NAMALWA (cell line): ENCODE measurements at regions not wholly inside any gene's neighbourhood (a gene's known extent, or its start where the extent isn't known, plus 50 kb on each side); places are given as distances from the start of the nearest gene placed in this dataset.
"Not testable (repeated sequence)": the region's sequence is repeated elsewhere in the genome, so short reads cannot be mapped to it uniquely, and the experiment has no call there.

Source experiments
- DNase-seq: peaks from one replicate; pipeline ENCODE4 v3.0.0-alpha.2; 2015; ENCODE audit warnings: low spot score

DNA sequence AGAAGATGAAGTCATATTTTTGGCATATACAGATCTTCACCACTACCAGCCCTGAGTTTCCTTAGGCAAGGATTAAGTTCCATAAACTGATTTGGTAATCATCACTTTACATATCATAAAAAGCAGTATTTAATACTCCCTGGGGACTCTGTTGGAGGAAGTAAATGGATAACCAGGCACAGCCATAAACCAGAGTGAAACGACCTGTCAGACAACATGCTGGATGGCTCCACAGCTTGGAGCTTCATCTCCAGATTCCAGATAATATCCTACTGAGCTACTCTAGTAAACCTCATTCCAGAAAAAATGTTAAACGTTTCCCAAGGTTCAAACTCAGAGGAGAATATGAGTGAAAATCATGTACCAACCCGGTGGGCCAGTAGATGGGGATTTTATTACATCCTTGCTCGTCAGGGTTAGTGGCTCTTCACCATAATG is 109.2 kb downstream of the BASP1 start:
- DNase-seq, result no peak

DNA sequence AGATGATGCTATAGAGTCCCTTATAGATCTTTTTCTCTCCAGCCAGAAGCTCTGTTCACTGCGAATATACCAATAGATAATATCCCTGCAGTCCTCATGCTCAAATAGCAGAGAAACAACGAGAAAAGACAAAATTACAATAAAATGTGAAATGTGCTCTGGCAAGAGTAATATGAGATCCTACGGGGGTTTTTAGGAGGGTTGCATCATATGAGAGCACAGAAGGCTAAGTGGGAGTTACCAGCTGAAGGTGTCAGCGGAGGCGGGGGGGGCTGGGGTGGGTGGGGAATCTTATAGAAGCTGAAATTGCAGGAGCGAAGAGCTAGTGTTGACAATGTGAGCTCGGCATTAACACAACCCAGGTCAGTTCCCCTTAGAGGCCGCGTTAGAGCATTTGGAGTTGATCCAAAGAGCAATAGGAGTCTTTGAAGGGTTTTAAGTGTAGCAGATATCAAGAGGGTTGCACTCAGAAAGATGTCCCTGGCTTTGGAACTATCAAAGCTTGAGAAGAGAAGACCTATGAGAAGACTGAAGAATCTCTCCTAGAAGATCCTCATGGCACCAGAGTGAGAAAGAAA is 109.7 kb downstream of the BASP1 start:
- no peak for DNase-seq

DNA sequence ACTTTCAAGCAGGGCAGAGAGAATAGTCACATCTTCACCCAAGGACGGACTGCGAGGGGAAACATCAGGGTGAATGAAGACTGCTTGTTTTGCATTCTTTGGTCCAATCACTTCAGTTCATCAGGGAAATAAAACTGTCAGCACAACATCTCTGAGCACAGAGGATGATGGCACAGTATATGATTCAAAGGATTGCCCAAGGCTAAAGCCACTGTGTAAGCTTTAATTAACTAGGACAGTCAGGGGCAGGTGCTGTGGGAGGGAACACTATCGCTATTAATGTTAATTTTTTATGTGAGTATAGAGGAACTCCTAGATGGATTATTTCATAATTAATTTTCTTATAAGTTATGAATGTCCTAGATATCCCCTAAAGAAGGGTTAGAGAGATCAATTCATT is 112.1 kb downstream of the BASP1 start:
- no peak for DNase-seq

DNA sequence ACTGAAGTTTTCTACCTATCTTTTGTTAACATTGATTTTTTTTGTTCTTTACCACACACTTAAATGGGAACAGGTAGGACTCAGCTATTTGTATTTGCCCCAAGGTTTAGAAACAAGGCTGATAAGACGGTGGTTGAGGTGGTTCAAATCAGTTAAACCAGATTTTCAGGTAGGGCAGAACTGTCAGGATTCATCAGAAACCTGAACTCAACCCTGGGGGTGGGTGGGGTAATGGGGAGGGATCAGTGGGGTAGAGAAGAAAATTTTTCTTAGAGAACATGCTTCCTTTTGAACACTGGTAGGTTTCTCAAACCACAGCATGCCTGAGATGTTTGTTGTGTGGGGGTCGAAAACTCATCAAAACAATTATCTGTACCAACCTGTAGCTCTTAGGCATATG is 113.0 kb downstream of the BASP1 start:
- no peak for DNase-seq

- no peak for DNase-seq
These were observed 114.2 kb downstream of the BASP1 start for GRCh38 chr5:17331651-17332050.

DNA sequence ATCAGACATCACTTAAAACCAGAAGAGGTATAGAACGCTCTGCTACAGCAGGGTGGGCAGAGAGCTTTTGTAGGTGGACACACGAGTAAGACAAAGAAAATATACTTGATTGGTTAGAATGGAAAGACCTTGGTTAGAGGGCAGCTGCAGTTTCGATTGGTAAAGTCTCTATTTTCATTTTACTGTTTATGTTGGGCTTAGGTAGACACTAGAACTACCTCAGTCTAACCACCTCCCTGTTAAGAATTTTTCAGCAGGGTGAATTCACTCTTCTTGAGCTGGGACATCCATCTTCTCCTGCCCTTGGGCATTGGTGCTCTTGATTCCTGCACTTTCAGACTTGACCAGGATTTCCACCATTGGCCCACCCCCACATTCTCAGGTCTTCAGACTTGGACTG is 116.3 kb downstream of the BASP1 start:
- no peak for DNase-seq

GRCh38 chr5:17336054-17336453 is 118.6 kb downstream of the BASP1 start:
- no peak for DNase-seq

DNA sequence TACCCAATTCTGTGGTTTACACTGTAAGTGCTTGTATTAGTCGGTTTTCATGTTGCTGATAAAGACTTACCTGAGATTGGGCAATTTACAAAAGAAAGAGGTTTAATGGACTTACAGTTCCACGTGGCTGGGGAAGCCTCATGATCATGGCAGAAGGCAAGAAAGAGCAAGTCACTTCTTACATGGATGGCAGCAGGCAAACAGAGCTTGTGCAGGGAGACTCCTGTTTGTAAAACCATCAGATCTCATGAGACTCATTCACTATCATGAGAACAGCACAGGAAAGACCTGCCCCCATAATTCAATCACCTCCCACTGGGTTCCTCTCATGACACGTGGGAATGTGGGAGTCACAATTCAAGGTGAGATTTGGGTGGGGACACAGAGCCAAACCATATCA is 119.3 kb downstream of the BASP1 start:
- not testable (repeated sequence) for DNase-seq

DNA sequence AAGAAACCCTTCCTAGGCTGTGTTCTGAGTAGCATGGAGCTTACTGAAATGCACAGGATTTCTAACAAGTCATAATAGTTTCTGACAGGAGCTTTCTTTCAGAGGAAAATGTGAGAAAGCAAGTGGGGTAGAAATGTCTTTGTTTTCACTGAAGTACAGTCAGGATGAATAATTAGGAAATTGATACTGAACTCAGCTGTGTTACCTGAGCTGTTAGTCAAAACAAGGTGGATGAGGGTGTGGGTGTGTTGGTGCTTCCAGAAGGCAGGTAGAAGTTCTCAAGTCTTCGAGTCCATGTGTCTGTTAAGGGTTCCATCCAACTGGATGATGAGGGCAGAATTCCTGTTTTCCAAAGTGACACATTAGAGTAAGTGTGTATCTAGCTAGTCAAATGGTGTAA is 122.4 kb downstream of the BASP1 start:
- DNase-seq, result no peak

GRCh38 chr5:17340379-17340778 is 122.9 kb downstream of the BASP1 start:
- DNase-seq, result no peak

- DNase-seq, result no peak
These were observed 123.4 kb downstream of the BASP1 start for GRCh38 chr5:17340819-17341218.

- DNase-seq, result peak; percentile 52
These were observed 126.2 kb downstream of the BASP1 start for GRCh38 chr5:17343675-17344074.

DNA sequence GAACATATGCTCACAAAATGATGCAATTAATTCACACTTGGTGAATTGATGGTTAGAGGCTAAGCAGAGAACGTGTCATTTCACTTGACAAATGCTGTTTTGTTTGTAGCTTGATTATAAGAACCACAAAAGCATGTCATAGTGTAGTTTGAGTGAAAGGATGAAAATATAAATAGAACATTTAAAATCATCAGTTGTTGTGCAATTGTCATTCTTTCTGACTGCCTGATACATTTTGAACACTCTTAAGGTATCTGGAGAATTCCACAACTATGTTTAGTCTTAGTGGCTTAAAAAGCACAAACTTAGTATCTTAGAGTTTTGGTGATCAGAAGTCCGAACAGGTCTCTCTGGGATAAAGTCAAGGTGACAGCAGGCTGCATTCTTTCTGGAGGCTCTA is 129.4 kb downstream of the BASP1 start:
- DNase-seq, result no peak

DNA sequence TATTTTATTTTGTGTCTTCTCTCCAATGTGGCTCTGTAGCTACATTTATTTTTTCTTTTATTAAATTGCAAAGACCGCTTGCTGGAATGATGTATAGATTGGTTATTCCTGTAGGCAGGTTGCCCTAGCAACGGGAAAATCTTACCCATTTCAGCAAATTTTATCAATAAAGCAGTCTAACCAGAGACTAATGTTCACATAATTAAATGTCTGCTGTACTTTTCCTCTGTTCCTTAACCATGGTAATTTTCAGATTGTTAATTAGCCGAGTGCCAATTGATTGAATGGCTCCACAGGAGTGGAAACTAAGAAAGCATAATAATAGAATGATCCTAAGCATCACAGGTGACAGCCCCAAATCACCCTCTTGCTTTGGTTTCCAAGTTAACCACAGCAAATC is 134.8 kb downstream of the BASP1 start:
- no peak for DNase-seq

DNA sequence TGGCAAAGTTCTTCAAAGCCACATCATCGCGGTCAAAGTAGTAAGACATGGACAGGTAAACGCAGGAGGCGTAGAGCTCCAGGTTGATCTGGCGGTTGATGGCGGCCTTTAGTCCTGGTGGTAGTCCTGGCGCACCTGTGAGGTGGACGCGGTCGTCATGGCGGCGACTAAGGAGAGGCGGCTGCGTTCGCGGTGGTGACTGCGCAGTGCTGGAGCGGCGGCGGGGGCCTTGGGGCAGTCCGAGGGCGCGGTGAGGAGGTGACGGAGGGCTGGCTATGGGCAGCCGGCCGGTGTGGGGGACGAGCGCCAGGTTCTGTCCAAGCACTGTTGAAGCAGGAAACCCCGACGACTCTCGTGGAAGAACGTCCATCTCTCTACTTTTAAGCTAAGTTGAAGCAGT is 136.8 kb downstream of the BASP1 start:
- DNase-seq, result no peak

GRCh38 chr5:17355586-17356346 is 138.3 kb downstream of the BASP1 start:
- DNase-seq, result no peak

GRCh38 chr5:17356551-17356950 is 139.1 kb downstream of the BASP1 start:
- DNase-seq, result no peak

GRCh38 chr5:17357504-17357903 is 140.1 kb downstream of the BASP1 start:
- DNase-seq, result no peak

GRCh38 chr5:17358031-17358430 is 140.0 kb upstream of the TAF11L2 start:
- no peak for DNase-seq

- no peak for DNase-seq
These were observed 138.5 kb upstream of the TAF11L2 start for GRCh38 chr5:17359451-17360011.

DNA sequence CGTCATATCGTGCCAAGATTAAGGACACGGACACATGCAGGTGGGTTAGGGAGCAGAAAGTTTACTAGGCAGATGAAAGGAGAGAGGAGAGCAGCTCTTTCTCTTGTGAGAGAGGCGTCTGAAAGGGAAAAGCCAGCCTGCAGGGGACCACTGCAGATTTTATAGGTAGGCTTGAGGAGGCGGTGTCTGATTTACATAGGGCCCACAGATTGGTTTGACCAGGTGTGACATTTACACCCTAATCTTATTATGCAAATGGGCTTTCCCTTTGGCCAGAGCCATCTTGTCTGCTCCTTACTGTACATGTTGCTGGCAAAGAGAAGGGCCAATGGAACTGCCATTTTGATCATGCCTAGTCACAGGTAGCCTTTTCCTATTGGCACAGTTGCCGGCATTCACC is 137.2 kb upstream of the TAF11L2 start:
- DNase-seq, result peak; percentile 9

GRCh38 chr5:17361331-17361730 is 136.7 kb upstream of the TAF11L2 start:
- DNase-seq, result no peak

DNA sequence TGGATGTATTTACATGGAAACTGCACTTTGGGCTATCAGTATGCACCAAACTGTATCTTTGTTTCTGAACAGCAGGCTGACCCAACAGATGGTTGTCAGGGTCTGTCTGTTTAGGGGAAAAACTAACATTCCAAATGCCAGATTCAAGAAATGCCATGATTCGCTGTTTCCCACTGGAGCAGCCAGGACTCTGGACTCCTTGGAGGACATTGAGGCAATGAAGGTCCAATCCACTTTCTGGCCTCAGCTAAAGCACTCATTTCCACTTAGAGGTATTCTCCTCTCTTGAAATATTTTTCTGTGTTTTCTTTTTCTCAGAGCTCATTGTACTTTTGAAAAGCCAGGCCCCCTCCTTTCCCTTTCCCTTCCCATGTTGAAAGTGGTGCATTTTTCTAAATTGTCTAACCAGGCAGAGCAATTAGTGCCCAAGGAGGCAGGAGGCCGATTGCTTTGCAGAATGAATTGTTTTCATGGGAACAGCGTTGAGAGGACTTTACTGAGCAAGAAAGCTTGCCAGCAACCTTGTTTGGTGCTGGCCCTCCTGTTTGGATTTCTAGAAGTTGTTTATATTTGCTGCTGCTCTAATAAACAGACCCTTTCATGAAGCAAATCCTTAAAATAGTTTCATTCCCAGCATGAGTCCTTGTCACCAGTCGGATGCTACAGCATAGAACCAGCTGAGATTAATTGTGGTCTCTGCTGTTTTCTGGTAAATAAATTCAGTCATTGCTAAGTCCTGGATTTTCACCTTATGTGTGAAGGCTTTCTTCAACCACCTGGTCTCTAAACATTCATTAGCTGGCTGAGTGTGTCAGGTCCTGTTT is 132.8 kb upstream of the TAF11L2 start:
- no peak for DNase-seq
